UCSD-AML1 (cell line): ENCODE measurements at regions not wholly inside any gene's neighbourhood (a gene's known extent, or its start where the extent isn't known, plus 50 kb on each side); places are given as distances from the start of the nearest gene placed in this dataset.
"Not testable (repeated sequence)": the region's sequence is repeated elsewhere in the genome, so short reads cannot be mapped to it uniquely, and the experiment has no call there.

Experiments
- DNase-seq: peaks from one replicate; lab custom pipeline; 2025; ENCODE audit not compliant: unreplicated experiment; lab: John Stamatoyannopoulos, UW

- DNase-seq: no peak
Observed at GRCh38 chr1:34367954-34368353, 191.2 kb downstream of the C1orf94 start.

DNA sequence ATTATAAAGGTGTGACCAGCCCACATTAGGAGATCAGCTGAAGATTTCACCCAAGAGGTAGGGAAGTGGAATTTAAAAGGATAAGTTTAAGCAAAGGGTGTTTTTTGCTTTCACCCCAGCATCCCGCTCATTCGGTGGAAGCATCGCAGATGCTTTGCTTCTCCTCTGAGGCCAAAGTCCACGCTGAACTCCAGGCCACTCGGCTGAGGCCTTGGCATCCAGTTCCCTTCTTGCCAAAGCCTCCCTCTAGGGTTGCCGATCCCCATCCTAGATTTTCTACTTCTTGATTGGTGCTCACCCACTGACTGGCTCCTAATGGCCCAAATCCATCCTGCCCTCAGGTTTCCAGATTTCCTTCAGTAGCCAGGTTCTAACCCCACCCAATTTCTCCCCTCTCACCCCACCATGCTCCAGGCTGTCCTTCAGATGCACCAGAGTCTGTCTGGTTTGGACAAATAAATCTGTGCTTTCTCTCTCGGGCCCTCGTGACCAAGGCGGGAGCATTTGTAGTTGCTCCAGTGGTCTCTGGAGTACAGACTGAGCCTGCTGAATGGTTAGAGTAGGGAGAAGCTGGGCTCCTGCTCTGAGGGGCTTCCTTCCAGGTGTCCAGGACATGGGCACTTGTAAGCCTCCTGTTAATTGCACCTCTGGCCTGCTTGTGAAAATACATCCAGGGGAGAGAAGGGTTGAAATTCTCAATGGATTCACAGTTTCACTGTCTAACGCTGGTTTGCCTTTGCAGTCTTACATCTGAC is 193.2 kb downstream of the C1orf94 start:
- no peak for DNase-seq

DNA sequence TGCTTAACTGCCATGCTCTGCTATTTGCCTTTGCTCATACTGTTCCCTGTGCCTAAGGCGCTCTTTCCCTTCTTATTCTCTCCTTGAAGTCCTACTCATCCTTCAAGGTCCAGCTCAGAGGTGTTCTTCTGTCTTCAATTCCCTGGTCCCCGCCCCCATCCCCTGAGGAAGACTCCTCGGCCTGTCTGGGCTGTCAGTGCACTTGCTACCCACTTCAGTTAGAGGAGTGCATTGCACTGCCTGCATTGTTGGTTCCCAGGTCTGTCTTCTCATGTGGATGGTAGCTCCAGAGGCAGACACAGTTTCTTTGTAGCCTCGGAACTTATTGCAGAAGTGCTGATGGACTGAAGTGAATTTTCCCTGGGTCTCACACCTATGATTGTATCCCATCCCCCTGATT is 194.0 kb downstream of the C1orf94 start:
- no peak for DNase-seq

DNA sequence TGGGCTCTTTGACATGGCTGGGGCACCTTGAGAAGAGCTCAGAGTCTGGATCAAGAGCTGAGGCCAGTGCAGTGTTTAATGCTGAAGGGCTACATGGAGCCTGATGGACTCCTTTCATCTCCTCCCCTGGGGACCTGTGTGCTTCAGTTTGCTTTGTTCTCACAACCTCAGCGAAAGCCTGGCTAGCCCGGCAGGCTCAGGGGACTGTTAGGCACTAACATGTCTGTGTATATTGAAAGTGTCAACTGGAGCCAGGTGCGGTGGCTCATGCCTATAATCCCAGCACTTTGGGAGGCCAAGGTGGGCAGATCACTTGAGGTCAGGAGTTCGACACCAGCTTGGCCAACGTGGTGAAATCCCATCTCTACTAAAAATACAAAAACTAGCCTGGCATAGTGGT is 194.5 kb downstream of the C1orf94 start:
- DNase-seq: not testable (repeated sequence)

DNA sequence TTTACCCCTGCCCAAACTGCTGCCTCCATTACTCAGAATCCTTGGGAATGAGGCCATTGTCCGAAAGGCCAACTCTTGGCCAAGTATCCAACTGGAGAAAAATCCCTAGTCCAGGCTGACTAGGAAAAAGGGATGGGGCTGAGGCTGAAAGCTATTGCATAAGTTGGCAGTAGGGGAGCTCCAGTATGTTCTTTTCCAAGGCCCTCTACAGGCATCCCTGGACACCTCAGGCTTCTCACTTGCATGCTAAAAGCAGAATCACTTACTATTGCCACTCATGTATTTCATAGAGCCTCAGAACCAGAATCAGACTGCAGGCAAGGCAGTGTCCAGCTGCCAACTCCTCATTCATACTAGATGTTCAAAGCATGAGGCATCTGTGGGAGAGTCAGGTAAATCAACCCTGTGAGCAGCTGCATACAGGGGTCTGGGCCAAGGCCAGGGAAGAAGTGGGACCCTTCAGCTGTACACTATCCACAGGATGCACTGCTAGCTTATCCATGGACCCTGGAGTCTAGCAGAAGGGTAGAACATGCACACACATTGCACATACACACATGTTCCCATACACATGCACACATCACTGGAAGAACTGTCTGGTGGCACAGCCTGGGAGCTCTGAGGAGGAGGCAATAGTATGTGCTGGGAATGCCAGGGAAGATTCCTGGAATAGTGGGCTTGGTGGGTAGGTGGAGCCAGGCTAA is 195.3 kb downstream of the C1orf94 start:
- DNase-seq: no peak

- DNase-seq: no peak
Observed at GRCh38 chr1:34372891-34373290, 196.2 kb downstream of the C1orf94 start.

DNA sequence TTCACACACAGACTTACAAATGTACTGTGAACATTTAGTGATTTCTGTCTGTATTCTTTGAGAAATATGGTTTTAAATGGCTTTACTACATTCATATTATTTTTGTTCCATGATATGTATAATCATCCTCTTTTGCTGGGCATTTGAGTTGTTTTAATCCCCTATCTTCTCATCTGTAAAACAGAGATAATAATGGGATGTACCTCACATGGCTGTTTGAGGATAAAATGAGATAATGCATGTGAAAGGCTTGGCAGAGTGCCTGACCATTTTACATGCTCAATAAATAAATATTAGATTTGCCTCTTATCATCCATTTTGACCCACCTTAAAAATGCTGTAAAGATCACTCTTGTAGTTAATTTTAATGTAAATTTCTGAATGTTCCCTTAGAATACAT is 197.2 kb downstream of the C1orf94 start:
- DNase-seq: no peak

DNA sequence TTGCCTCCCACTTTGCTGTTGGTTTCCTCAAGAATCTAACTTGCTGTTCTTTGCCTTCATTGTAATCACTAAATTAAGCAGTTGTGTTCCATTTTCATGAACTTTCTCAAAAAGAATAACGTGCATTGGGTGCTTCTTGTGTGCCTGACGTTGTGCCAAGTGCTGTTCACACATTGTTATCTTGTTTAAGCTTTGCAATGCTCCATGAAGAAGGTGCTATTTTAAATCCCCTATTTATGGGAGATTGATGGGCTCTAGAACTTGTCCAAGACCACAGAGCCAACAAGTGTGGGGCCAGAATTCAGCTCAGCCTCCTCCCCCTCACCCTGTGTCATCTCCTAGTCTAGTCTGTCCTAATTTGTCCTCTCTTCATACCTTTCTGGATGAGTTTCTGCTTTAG is 199.8 kb downstream of the C1orf94 start:
- no peak for DNase-seq

GRCh38 chr1:34378968-34379856 is 202.5 kb downstream of the C1orf94 start:
- no peak for DNase-seq

DNA sequence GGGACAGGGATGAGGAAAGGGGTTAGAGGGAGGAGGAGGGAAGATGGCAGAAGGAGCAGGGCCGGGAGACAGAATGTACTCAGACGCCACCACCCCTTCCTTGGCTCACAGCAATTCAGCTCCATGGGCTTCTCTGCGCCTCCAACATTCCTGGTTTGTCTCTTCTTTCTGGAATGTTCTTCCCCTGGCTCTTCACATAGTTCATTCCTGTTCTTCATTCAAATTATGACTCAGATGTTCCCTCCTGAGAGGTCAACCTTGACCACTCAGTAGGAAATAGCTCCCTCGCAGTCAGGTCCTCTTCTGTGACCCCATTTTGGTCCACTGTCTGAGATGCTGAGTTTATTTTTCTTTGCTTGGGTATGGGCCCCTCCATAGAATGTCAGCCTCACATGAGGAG is 203.2 kb downstream of the C1orf94 start:
- DNase-seq: no peak

DNA sequence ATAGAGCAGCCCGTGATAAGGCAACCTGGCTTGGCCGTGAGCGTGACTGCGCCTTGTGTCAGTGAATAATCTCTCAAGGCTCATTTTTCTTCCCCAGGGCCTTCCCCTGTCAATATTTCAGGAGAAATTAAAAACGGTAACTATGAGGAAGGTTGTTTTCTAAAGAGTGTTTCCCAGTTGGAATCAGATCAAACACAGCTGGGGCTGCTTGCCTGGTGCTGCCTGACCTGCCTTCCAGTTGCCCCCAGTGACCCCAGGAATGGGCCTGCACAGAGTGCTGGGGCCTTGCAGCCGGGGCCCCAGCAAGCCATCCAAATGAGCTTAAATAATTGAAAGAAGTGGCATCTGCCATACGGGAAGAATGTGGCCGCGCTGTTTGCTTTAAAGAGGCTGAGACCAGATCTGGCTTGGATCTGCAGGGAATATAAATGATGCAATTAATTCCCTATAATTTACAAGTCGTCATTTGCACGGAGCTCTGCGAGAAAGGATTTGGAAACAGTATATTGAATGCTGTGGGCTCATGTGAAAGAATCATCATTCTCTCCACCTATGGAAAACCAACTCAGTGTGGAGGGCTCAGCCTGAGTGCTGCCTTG is 203.9 kb downstream of the C1orf94 start:
- no peak for DNase-seq

- no peak for DNase-seq
Observed at GRCh38 chr1:34389974-34390373, 213.3 kb downstream of the C1orf94 start.

DNA sequence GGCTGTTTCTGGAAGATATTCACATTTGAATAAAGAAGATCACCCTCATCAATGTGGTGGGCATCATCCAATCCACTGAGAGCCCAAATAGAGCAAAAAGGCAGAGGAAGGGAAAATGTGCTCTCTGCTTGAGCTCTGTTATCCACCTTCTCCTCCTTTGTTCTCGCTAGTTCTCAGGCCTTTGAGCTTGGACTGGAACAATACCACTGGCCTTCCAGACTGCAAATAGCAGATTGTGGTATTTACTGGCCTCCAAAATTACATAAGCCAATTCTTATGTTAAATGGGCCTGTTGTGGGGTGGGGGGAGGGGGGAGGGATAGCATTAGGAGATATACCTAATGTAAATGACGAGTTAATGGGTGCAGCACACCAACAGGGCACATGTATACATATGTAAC is 219.3 kb downstream of the C1orf94 start:
- no peak for DNase-seq

DNA sequence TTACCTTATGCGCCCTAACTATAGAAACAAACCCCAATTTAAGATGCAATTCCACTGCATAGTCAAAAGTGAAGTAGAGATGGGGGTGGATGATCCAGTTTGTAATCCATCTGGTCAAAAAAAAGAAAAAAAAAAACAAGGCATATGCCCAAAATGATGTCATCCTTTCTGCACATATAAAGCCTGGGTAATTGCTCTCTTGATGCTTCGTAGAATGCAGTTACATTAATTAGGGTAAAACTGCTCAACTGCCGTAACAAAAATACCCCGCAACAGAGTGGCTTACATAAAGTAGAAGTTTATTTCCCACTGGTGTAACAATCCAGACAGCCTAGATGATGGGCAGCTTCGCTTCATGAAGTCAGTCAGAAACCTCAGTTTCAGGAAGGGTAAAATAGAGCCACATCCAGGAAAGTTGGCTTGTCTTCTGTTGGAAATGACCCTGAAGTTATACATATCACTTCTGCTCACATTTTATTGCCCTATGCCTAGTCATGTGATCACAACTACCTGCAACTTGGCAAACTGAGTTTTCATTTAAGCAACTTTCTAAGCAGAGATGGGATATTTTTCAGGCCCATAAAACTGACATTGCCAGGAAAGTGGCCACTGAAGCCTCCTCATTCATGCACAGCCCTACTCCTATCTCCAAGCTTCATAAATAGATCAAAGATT is 221.7 kb downstream of the C1orf94 start:
- no peak for DNase-seq

- DNase-seq: no peak
Observed at GRCh38 chr1:34398916-34399275, 222.2 kb downstream of the C1orf94 start.

DNA sequence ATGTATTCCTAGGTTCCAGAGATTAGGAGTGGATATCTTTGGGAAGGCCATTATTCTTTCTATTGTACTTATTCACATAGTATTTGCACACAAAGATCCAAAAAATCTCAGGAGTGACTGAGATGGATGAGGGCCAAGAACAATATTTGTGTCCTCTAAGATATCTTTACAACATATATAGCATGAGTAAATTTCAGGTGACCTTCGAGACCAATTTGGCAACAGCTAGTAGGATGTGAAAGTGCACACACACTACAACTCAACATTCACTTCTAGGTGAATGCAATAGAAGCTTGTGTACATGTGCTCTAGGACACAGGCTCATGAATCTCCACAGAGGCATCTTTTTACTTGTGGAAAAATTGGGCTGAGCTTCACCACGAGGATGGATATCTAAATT is 224.0 kb downstream of the C1orf94 start:
- DNase-seq: no peak

GRCh38 chr1:34403156-34403555 is 226.4 kb downstream of the C1orf94 start:
- no peak for DNase-seq

DNA sequence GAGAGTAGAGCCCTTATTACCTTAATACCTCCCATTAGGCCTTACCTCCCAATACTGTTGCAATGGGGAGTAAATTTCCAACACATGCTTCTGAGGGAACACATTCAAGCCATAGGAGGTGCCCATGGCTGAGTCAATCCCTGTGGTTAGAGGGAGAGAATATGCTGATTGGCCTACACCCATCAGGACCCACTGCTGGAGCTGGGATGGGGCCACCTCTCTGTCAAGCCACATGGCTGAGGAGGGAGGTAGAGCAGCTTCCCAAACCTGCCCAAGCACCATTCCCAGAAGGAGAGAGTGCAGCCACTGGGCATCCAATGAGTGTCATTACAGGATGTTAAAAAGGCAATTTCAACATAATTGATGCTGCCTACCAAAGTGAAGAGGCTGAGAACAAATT is 228.1 kb downstream of the C1orf94 start:
- no peak for DNase-seq

DNA sequence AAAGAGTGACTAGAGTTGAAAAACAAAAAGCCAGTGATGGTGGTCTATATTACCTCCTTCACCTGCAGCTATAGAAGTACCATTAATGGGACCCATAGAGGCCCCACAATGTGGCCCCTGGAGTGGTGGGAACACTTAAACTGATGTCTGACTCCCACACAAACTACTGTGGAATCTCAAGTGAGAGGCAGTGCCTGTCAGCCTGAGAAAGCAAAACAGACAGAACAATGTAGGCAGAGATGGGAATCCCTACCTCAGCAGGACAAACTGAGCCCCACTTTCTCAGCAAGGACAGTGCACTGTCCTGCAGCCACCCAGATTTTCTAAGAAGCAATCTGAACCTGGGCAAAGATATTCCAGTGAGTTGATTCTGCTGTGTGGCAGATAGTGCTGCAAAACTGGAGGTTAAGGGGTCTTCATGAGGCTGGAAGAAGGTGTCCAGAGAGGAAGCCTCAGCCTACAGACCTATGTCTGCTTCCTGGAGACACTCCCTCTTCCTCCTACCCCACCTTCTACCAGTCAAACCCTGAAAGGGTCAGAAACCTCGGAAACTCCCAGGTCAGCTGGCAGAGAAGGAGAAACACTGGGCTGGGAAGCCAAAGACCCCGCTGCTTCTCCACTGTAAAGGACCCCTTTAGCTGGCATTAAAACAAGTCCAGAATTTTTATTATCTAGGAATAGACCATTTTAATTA is 228.7 kb downstream of the C1orf94 start:
- DNase-seq: no peak

DNA sequence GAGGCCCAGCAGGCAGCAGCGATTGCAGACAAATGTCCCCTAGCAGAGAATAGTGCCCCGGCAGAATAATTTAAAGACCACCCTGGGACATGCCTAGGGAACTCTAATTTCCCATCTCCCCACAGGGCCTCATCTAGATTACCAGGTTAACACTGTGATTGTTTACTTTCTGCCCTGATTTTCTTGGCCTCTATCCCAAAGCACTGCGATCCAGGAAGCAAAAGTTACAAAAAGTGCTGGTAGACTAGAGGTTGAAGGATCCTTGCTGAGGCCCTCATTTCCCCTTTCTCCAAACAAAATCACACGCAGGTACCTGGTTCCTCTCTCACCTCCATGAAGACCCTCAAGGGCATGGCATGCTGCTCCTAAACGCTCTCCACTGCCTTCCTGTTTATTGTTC is 229.7 kb downstream of the C1orf94 start:
- DNase-seq: no peak
